ENCODE measurements at regions not wholly inside any gene's neighbourhood (a gene's known extent, or its start where the extent isn't known, plus 50 kb on each side); places are given as distances from the start of the nearest gene placed in this dataset.

GRCh38 chr3:102756706-102757105 lies 321.9 kb downstream of the ZPLD1 start:
- POLR2A ChIA-PET = no interaction called here
- DNase-seq (ENCODE audit: extremely low spot score) = no peak
- CTCF ChIA-PET = no interaction called here
- TF ChIP-seq HDGF (IDR thresholded peaks at IDR 0.05; ENCODE audit: borderline replicate concordance) = no peak
- no peak for TF ChIP-seq ELF4 (IDR thresholded peaks at IDR 0.05)
- TF ChIP-seq SUZ12 (IDR thresholded peaks at IDR 0.05) = no peak
- TF ChIP-seq BHLHE40 (IDR thresholded peaks at IDR 0.05; ENCODE audit: borderline replicate concordance) = no peak
- no peak for TF ChIP-seq L3MBTL2 (conservative IDR thresholded peaks at IDR 0.05)
- no peak for TF ChIP-seq NFRKB (IDR thresholded peaks at IDR 0.05)
- TF ChIP-seq SP1 (IDR thresholded peaks at IDR 0.05) = no peak
- TF ChIP-seq FOXK2 (IDR thresholded peaks at IDR 0.05) = no peak
- no peak for TF ChIP-seq PKNOX1 (IDR thresholded peaks at IDR 0.05)
- TF ChIP-seq LEF1 (IDR thresholded peaks at IDR 0.05; ENCODE audit: borderline replicate concordance) = no peak
- no peak for TF ChIP-seq FOXM1 (IDR thresholded peaks at IDR 0.05; ENCODE audit: borderline replicate concordance)
- no peak for TF ChIP-seq TARDBP (IDR thresholded peaks at IDR 0.05)
- no peak for TF ChIP-seq CTBP1 (IDR thresholded peaks at IDR 0.05; ENCODE audit: borderline replicate concordance)
- TF ChIP-seq ZNF384 (IDR thresholded peaks at IDR 0.05) = no peak
- TF ChIP-seq FOXA1 (IDR thresholded peaks at IDR 0.05) = no peak
- TF ChIP-seq ARNT (IDR thresholded peaks at IDR 0.05) = no peak

- POLR2A ChIA-PET = no interaction called here
- DNase-seq (ENCODE audit: extremely low spot score) = no peak
- TF ChIP-seq BHLHE40 (IDR thresholded peaks at IDR 0.05; ENCODE audit: borderline replicate concordance) = no peak
- TF ChIP-seq SUZ12 (IDR thresholded peaks at IDR 0.05) = no peak
- no peak for TF ChIP-seq LEF1 (IDR thresholded peaks at IDR 0.05; ENCODE audit: borderline replicate concordance)
- no peak for TF ChIP-seq PKNOX1 (IDR thresholded peaks at IDR 0.05)
- TF ChIP-seq FOXM1 (IDR thresholded peaks at IDR 0.05; ENCODE audit: borderline replicate concordance) = no peak
- TF ChIP-seq NFRKB (IDR thresholded peaks at IDR 0.05) = no peak
- no peak for TF ChIP-seq FOXK2 (IDR thresholded peaks at IDR 0.05)
- TF ChIP-seq FOXA1 (IDR thresholded peaks at IDR 0.05) = no peak
- TF ChIP-seq ZNF384 (IDR thresholded peaks at IDR 0.05) = no peak
- no peak for TF ChIP-seq HDGF (IDR thresholded peaks at IDR 0.05; ENCODE audit: borderline replicate concordance)
- no peak for TF ChIP-seq ARNT (IDR thresholded peaks at IDR 0.05)
- TF ChIP-seq L3MBTL2 (conservative IDR thresholded peaks at IDR 0.05) = no peak
- TF ChIP-seq SP1 (IDR thresholded peaks at IDR 0.05) = no peak
- no peak for TF ChIP-seq TARDBP (IDR thresholded peaks at IDR 0.05)
- no peak for TF ChIP-seq ELF4 (IDR thresholded peaks at IDR 0.05)
- no peak for TF ChIP-seq CTBP1 (IDR thresholded peaks at IDR 0.05; ENCODE audit: borderline replicate concordance)
- CTCF ChIA-PET = no interaction called here
Observed at GRCh38 chr3:102757950-102758349, 323.1 kb downstream of the ZPLD1 start.

GRCh38 chr3:102761766-102762165 lies 327.0 kb downstream of the ZPLD1 start:
- DNase-seq (ENCODE audit: extremely low spot score) = no peak
- TF ChIP-seq LEF1 (IDR thresholded peaks at IDR 0.05; ENCODE audit: borderline replicate concordance) = no peak
- no peak for TF ChIP-seq L3MBTL2 (conservative IDR thresholded peaks at IDR 0.05)
- TF ChIP-seq FOXM1 (IDR thresholded peaks at IDR 0.05; ENCODE audit: borderline replicate concordance) = no peak
- TF ChIP-seq CTBP1 (IDR thresholded peaks at IDR 0.05; ENCODE audit: borderline replicate concordance) = no peak
- TF ChIP-seq ARNT (IDR thresholded peaks at IDR 0.05) = no peak
- TF ChIP-seq TARDBP (IDR thresholded peaks at IDR 0.05) = no peak
- TF ChIP-seq SP1 (IDR thresholded peaks at IDR 0.05) = no peak
- no peak for TF ChIP-seq ZNF384 (IDR thresholded peaks at IDR 0.05)
- TF ChIP-seq FOXK2 (IDR thresholded peaks at IDR 0.05) = no peak
- TF ChIP-seq HDGF (IDR thresholded peaks at IDR 0.05; ENCODE audit: borderline replicate concordance) = no peak
- TF ChIP-seq ELF4 (IDR thresholded peaks at IDR 0.05) = no peak
- TF ChIP-seq BHLHE40 (IDR thresholded peaks at IDR 0.05; ENCODE audit: borderline replicate concordance) = no peak
- TF ChIP-seq FOXA1 (IDR thresholded peaks at IDR 0.05) = no peak
- TF ChIP-seq SUZ12 (IDR thresholded peaks at IDR 0.05) = no peak
- no peak for TF ChIP-seq NFRKB (IDR thresholded peaks at IDR 0.05)
- no peak for TF ChIP-seq PKNOX1 (IDR thresholded peaks at IDR 0.05)
- ChIA-PET POLR2A (no interaction called here), CTCF (no interaction called here)

- ChIA-PET POLR2A (no interaction called here), CTCF (no interaction called here)
- no peak for DNase-seq (ENCODE audit: extremely low spot score)
- TF ChIP-seq FOXA1 (IDR thresholded peaks at IDR 0.05) (no peak), LEF1 (IDR thresholded peaks at IDR 0.05; ENCODE audit: borderline replicate concordance) (no peak), TARDBP (IDR thresholded peaks at IDR 0.05) (no peak), HDGF (IDR thresholded peaks at IDR 0.05; ENCODE audit: borderline replicate concordance) (no peak), BHLHE40 (IDR thresholded peaks at IDR 0.05; ENCODE audit: borderline replicate concordance) (no peak), FOXK2 (IDR thresholded peaks at IDR 0.05) (no peak)
Observed at GRCh38 chr3:102790747-102791325, 356.0 kb downstream of the ZPLD1 start.

GRCh38 chr3:102791641-102792589 lies 357.1 kb downstream of the ZPLD1 start:
- TF ChIP-seq SP1 (IDR thresholded peaks at IDR 0.05) = no peak
- TF ChIP-seq NFRKB (IDR thresholded peaks at IDR 0.05) = no peak
- no peak for TF ChIP-seq ELF4 (IDR thresholded peaks at IDR 0.05)
- TF ChIP-seq ZNF384 (IDR thresholded peaks at IDR 0.05) = no peak
- ChIA-PET POLR2A (no interaction called here), CTCF (no interaction called here)
- no peak for DNase-seq (ENCODE audit: extremely low spot score)

- POLR2A ChIA-PET = no interaction called here
- CTCF ChIA-PET = no interaction called here
Observed at GRCh38 chr3:102796804-102797203, 362.0 kb downstream of the ZPLD1 start.

More at GRCh38 chr3:102796804-102797203, 362.0 kb downstream of the ZPLD1 start:
- no peak for DNase-seq (ENCODE audit: extremely low spot score)
- no peak for TF ChIP-seq FOXA1 (IDR thresholded peaks at IDR 0.05)
- TF ChIP-seq BHLHE40 (IDR thresholded peaks at IDR 0.05; ENCODE audit: borderline replicate concordance) = no peak
- no peak for TF ChIP-seq NFRKB (IDR thresholded peaks at IDR 0.05)
- TF ChIP-seq ARNT (IDR thresholded peaks at IDR 0.05) = no peak
- TF ChIP-seq HDGF (IDR thresholded peaks at IDR 0.05; ENCODE audit: borderline replicate concordance) = no peak
- TF ChIP-seq L3MBTL2 (conservative IDR thresholded peaks at IDR 0.05) = no peak
- TF ChIP-seq CTBP1 (IDR thresholded peaks at IDR 0.05; ENCODE audit: borderline replicate concordance) = no peak
- TF ChIP-seq FOXM1 (IDR thresholded peaks at IDR 0.05; ENCODE audit: borderline replicate concordance) = no peak
- TF ChIP-seq FOXK2 (IDR thresholded peaks at IDR 0.05) = no peak

All from HEK293T (cell line).